Loucy (cell line): ENCODE measurements at regions not wholly inside any gene's neighbourhood (a gene's known extent, or its start where the extent isn't known, plus 50 kb on each side); places are given as distances from the start of the nearest gene placed in this dataset.

Source experiments
- H2AFZ ChIP-seq: fragments of 200-600 bp; sonication (generic); 2 replicates; pipeline ENCODE4 v1.6.0; 2016; ENCODE audit warnings: antibody characterized with exemption, mild to moderate bottlenecking, low read length, moderate library complexity
- H3F3A ChIP-seq: fragments of 200-600 bp; 2 replicates; pipeline ENCODE4 v1.6.0; 2016; ENCODE audit warnings: antibody characterized with exemption, low read depth, mild to moderate bottlenecking
- H3K27me3 ChIP-seq: fragments of 200-600 bp; sonication (generic); 2 replicates; pipeline ENCODE4 v1.6.1; 2014; ENCODE audit warnings: low read length, mild to moderate bottlenecking; ENCODE audit not compliant: insufficient read depth, poor library complexity, severe bottlenecking
- H3K36me3 ChIP-seq: fragments of 200-600 bp; sonication (generic); 2 replicates; pipeline ENCODE4 v1.6.1; 2016; ENCODE audit warnings: low read length; ENCODE audit not compliant: insufficient read depth
- H3K4me1 ChIP-seq: fragments of 200-600 bp; sonication (generic); 2 replicates; pipeline ENCODE4 v1.5.1; 2014; ENCODE audit warnings: low read length, mild to moderate bottlenecking; ENCODE audit not compliant: insufficient read depth, poor library complexity, severe bottlenecking
- H3K4me2 ChIP-seq: fragments of 200-600 bp; sonication (generic); 2 replicates; pipeline ENCODE4 v1.6.0; 2014; ENCODE audit warnings: antibody characterized with exemption, low read length, low read depth, mild to moderate bottlenecking; ENCODE audit not compliant: poor library complexity, severe bottlenecking
- H3K4me3 ChIP-seq: fragments of 200-600 bp; sonication (generic); 2 replicates; pipeline ENCODE4 v1.5.1; 2014; ENCODE audit warnings: low read length, mild to moderate bottlenecking, mixed read lengths; ENCODE audit not compliant: poor library complexity, severe bottlenecking
- H3K79me2 ChIP-seq: fragments of 200-600 bp; sonication (generic); 2 replicates; pipeline ENCODE4 v1.6.1; 2014; ENCODE audit warnings: low read length; ENCODE audit not compliant: insufficient read depth
- H3K9ac ChIP-seq: fragments of 200-600 bp; sonication (generic); 2 replicates; pipeline ENCODE4 v1.6.0; 2014; ENCODE audit warnings: mild to moderate bottlenecking, low read depth, low read length, moderate library complexity; ENCODE audit not compliant: poor library complexity, severe bottlenecking
- H3K9me2 ChIP-seq: fragments of 200-600 bp; sonication (generic); replicated peaks from 2 replicates; pipeline ENCODE4 v1.6.1; 2016; ENCODE audit warnings: low read depth, low read length, mixed read lengths
- H3K9me3 ChIP-seq: fragments of 200-600 bp; sonication (generic); 2 replicates; pipeline ENCODE4 v1.6.1; 2014; ENCODE audit warnings: mild to moderate bottlenecking, antibody characterized with exemption, low read length, low read depth; ENCODE audit not compliant: insufficient read depth
- H4K20me1 ChIP-seq: fragments of 200-600 bp; sonication (generic); 2 replicates; pipeline ENCODE4 v1.6.0; 2014; ENCODE audit warnings: antibody characterized with exemption, low read length, mild to moderate bottlenecking; ENCODE audit not compliant: insufficient read depth, poor library complexity, severe bottlenecking
- CTCF ChIP-seq: fragments of 200-600 bp; sonication (generic); conservative IDR thresholded peaks from 2 replicates; pipeline ENCODE4 v1.5.1; 2014; ENCODE audit warnings: mild to moderate bottlenecking, antibody characterized with exemption, low read length
- EZH2phosphoT487 ChIP-seq: fragments of 200-600 bp; IDR thresholded peaks from 2 replicates; pipeline ENCODE4 v1.6.1; 2018; ENCODE audit warnings: antibody characterized with exemption, mild to moderate bottlenecking, moderate library complexity, borderline replicate concordance

- Histone ChIP-seq H4K20me1 (no peaks in the 10 kb centered on the region), H3K36me3 (no peaks in the 10 kb centered on the region), H2AFZ (no peak overlapping the region), H3K79me2 (no peaks in the 10 kb centered on the region), H3K9ac (no peak overlapping the region), H3F3A (no peaks in the 10 kb centered on the region), H3K4me2 (no peak overlapping the region), H3K4me1 (no peaks in the 10 kb centered on the region), H3K9me3 (no peaks in the 10 kb centered on the region), H3K9me2 (no peaks in the 10 kb centered on the region), H3K4me3 (no peak overlapping the region), H3K27me3 (no peaks in the 10 kb centered on the region)
- no peak for TF ChIP-seq EZH2phosphoT487
- TF ChIP-seq CTCF = no peak
Measured at GRCh38 chr3:182636646-182637045, 156.7 kb upstream of the ATP11B start.

- Histone ChIP-seq H3K4me3 (no peak overlapping the region), H3K9ac (no peak overlapping the region), H2AFZ (no peak overlapping the region), H3K4me2 (no peak overlapping the region), H4K20me1 (no peaks in the 10 kb centered on the region), H3K4me1 (no peaks in the 10 kb centered on the region), H3F3A (no peaks in the 10 kb centered on the region), H3K36me3 (no peaks in the 10 kb centered on the region), H3K79me2 (no peaks in the 10 kb centered on the region), H3K27me3 (no peaks in the 10 kb centered on the region), H3K9me2 (no peaks in the 10 kb centered on the region), H3K9me3 (no peaks in the 10 kb centered on the region)
- TF ChIP-seq CTCF = no peak
- TF ChIP-seq EZH2phosphoT487 = no peak
Measured at GRCh38 chr3:182637350-182638110, 155.8 kb upstream of the ATP11B start.

- no peaks in the 10 kb centered on the region for H3F3A ChIP-seq
- H3K9me2 ChIP-seq = no peaks in the 10 kb centered on the region
Measured at GRCh38 chr3:182644013-182644412, 149.3 kb upstream of the ATP11B start.

More at GRCh38 chr3:182644013-182644412, 149.3 kb upstream of the ATP11B start:
- Histone ChIP-seq H3K4me1 (no peaks in the 10 kb centered on the region), H2AFZ (no peak overlapping the region), H3K27me3 (no peaks in the 10 kb centered on the region), H3K4me2 (no peak overlapping the region), H3K36me3 (no peaks in the 10 kb centered on the region), H4K20me1 (no peaks in the 10 kb centered on the region), H3K79me2 (no peaks in the 10 kb centered on the region), H3K9me3 (no peaks in the 10 kb centered on the region), H3K4me3 (no peak overlapping the region), H3K9ac (no peak overlapping the region)
- TF ChIP-seq CTCF (no peak), EZH2phosphoT487 (no peak)
